Activated CD8-positive, alpha-beta memory T cell treated with anti-CD3 and anti-CD28 coated beads for 36 hours (primary cell): ENCODE measurements at regions not wholly inside any gene's neighbourhood (a gene's known extent, or its start where the extent isn't known, plus 50 kb on each side); places are given as distances from the start of the nearest gene placed in this dataset.
"Not testable (repeated sequence)": the region's sequence is repeated elsewhere in the genome, so short reads cannot be mapped to it uniquely, and the experiment has no call there.

Experiments
- CTCF ChIA-PET: fragments of 350-600 bp; sonication (Branson Sonifier 250); formaldehyde crosslinking; loops from one replicate; lab custom pipeline; 2021; ENCODE audit warnings: antibody characterized with exemption; lab: Charles Lee
- POLR2A ChIA-PET: fragments of 350-600 bp; sonication (Branson Sonifier 250); formaldehyde crosslinking; loops from one replicate; lab custom pipeline; 2021; ENCODE audit warnings: antibody characterized with exemption; lab: Charles Lee

GRCh38 chr10:78410046-78410965, 376.6 kb downstream of the RPS24 start:
- CTCF ChIA-PET, result interaction anchor here (0.6 kb wide), 1 partner anchor 66 kb away, joined by 3 read pairs; no protein-coding TSS in a partner anchor
- POLR2A ChIA-PET, result no interaction called here

GRCh38 chr10:78411716-78412115, 378.1 kb downstream of the RPS24 start:
- ChIA-PET CTCF (no interaction called here), POLR2A (no interaction called here)

GRCh38 chr10:78412605-78413004, 378.9 kb downstream of the RPS24 start:
- POLR2A ChIA-PET, result no interaction called here
- CTCF ChIA-PET, result no interaction called here

GRCh38 chr10:78413076-78414055, 379.7 kb downstream of the RPS24 start:
- ChIA-PET CTCF (no interaction called here), POLR2A (no interaction called here)

GRCh38 chr10:78414380-78414779, 380.7 kb downstream of the RPS24 start:
- ChIA-PET CTCF (no interaction called here), POLR2A (no interaction called here)

GRCh38 chr10:78415111-78415510, 381.4 kb downstream of the RPS24 start:
- ChIA-PET POLR2A (no interaction called here), CTCF (no interaction called here)

GRCh38 chr10:78416031-78417011, 382.7 kb downstream of the RPS24 start:
- POLR2A ChIA-PET, result no interaction called here
- CTCF ChIA-PET, result no interaction called here

- ChIA-PET CTCF (no interaction called here), POLR2A (no interaction called here)
Observed at GRCh38 chr10:78417425-78418370, 384.0 kb downstream of the RPS24 start.

- POLR2A ChIA-PET, result no interaction called here
- CTCF ChIA-PET, result no interaction called here
Observed at GRCh38 chr10:78419481-78420265, 386.0 kb downstream of the RPS24 start.

- POLR2A ChIA-PET, result no interaction called here
Observed at GRCh38 chr10:78420946-78421735, 387.5 kb downstream of the RPS24 start.

GRCh38 chr10:78424050-78424449, 390.4 kb downstream of the RPS24 start:
- CTCF ChIA-PET, result not testable (repeated sequence)

More at GRCh38 chr10:78420946-78421735, 387.5 kb downstream of the RPS24 start:
- CTCF ChIA-PET, result no interaction called here

GRCh38 chr10:78424723-78425122, 391.1 kb downstream of the RPS24 start:
- POLR2A ChIA-PET, result no interaction called here
- CTCF ChIA-PET, result no interaction called here

More at GRCh38 chr10:78424050-78424449, 390.4 kb downstream of the RPS24 start:
- POLR2A ChIA-PET, result not testable (repeated sequence)

GRCh38 chr10:78426181-78426580, 392.5 kb downstream of the RPS24 start:
- CTCF ChIA-PET, result no interaction called here
- POLR2A ChIA-PET, result no interaction called here

- ChIA-PET POLR2A (no interaction called here), CTCF (no interaction called here)
Observed at GRCh38 chr10:78427497-78428031, 393.9 kb downstream of the RPS24 start.

- ChIA-PET POLR2A (interaction anchor here (0.7 kb wide), 1 partner anchor 35 kb away, joined by 6 read pairs; no protein-coding TSS in a partner anchor), CTCF (no interaction called here)
Observed at GRCh38 chr10:78428579-78428978, 394.9 kb downstream of the RPS24 start.

GRCh38 chr10:78429984-78430383, 396.3 kb downstream of the RPS24 start:
- CTCF ChIA-PET, result no interaction called here

More at GRCh38 chr10:78429984-78430383, 396.3 kb downstream of the RPS24 start:
- POLR2A ChIA-PET, result no interaction called here
